ENCODE measurements at regions not wholly inside any gene's neighbourhood (a gene's known extent, or its start where the extent isn't known, plus 50 kb on each side); places are given as distances from the start of the nearest gene placed in this dataset.

DNA sequence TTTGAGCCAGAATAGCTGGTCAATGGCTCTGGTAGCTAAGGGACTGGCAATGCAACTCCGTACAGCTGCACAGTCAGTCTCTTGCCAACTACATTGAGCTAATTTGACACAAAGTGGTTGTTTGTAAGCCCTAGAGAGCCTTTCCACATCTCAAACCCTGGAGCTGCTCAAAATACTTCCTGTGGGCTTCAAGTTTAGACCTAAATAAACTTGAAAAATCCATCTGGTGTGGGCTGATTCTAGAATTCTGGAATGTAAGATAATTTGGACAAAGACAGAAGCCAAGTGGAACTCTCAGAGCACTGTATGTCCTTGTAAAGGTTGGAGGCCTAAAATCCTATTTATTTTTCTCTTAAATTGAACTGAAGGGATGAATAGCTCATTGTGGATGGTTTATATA is 380.8 kb downstream of the SPRY1 start:
- TF ChIP-seq TARDBP (IDR thresholded peaks at IDR 0.05): no peak
- TF ChIP-seq SP1 (IDR thresholded peaks at IDR 0.05): no peak
- no peak for TF ChIP-seq FOXM1 (IDR thresholded peaks at IDR 0.05; ENCODE audit: borderline replicate concordance)
